ENCODE measurements at regions not wholly inside any gene's neighbourhood (a gene's known extent, or its start where the extent isn't known, plus 50 kb on each side); places are given as distances from the start of the nearest gene placed in this dataset.

DNA sequence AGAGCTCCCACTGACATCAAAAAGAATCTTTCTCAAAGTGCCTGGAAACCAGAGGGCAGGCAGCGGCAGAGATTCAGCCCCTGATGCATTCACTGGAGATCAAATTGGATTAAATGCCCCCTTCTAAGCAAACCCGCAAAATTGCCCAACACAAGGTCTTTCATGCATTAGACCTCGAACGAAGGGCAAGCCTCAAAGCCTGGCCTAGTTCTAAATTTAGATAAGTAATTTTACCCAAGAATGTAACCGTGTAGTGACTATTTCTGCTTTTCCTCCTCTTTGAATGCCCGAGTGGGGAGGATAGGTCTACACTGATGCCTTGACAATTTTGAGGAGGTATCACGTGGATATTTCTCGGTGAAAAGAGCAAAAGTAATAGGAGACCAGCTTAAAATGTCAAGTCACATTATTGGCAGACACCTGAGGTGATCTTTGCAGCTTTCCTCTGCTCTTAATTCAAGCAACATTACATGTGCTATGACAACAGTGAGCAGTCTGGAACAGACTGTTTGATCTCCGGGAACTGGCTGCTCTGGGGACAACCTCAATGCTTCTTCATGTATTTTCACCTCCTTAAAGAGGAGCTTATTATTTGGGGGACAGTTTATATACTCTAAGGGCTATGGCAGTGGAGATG lies 1263.5 kb upstream of the AUTS2 start:
- TF ChIP-seq, protein P1, sequence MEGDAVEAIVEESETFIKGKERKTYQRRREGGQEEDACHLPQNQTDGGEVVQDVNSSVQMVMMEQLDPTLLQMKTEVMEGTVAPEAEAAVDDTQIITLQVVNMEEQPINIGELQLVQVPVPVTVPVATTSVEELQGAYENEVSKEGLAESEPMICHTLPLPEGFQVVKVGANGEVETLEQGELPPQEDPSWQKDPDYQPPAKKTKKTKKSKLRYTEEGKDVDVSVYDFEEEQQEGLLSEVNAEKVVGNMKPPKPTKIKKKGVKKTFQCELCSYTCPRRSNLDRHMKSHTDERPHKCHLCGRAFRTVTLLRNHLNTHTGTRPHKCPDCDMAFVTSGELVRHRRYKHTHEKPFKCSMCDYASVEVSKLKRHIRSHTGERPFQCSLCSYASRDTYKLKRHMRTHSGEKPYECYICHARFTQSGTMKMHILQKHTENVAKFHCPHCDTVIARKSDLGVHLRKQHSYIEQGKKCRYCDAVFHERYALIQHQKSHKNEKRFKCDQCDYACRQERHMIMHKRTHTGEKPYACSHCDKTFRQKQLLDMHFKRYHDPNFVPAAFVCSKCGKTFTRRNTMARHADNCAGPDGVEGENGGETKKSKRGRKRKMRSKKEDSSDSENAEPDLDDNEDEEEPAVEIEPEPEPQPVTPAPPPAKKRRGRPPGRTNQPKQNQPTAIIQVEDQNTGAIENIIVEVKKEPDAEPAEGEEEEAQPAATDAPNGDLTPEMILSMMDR (IDR thresholded peaks at IDR 0.05 in 4 of 5, conservative IDR thresholded peaks at IDR 0.05 in 1 of 5): no peak
- TF ChIP-seq POLR2A (IDR thresholded peaks at IDR 0.05): no peak

Data from gastrocnemius medialis (tissue), 4 donors.